C1 segment of cervical spinal cord (tissue), 14 donors: ENCODE measurements at regions not wholly inside any gene's neighbourhood (a gene's known extent, or its start where the extent isn't known, plus 50 kb on each side); places are given as distances from the start of the nearest gene placed in this dataset.
"Not testable (repeated sequence)": the region's sequence is repeated elsewhere in the genome, so short reads cannot be mapped to it uniquely, and the experiment has no call there.

Experiments
- DNase-seq, 14 donors: peaks; one replicate each; lab custom pipeline; 2025; lab: John Stamatoyannopoulos, UW

DNA sequence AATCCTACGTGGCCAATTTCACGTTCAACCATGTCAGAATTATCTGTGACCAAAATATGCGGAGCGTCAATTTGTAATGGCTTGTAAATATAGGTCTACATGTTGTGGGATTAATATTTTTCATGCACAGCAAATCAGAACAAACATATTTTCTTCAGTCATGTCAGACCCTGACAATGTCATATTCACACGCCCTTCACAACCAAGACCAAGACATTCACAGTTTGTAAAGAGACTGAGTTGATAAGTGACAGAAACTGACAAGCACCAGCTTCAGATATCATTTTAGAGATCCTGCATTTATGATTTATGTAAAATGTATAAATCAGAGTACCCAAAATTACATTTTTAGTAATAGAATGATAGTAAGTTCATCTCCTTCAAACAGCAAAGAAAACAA is 57.3 kb upstream of the NOVA1 start:
- DNase-seq: no peak

DNA sequence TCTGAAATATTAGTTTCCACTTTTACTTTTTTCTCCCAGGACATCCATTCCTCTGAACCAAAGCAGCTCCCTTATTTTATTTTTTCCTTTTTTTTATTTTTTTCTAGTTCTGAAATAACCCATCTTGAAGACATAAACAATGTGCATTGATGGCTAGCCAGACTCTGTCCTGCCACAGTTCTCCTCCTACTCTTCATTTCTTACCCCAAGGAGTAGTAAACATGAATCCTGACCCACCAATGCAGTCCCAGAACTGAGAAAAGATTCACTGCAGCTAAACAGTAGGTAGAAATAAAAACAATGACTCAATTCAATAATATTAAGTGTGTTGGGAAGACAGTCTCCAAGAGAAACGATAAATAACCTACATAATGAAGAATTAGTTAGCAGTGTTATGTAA is 65.7 kb upstream of the NOVA1 start:
- no peak for DNase-seq

DNA sequence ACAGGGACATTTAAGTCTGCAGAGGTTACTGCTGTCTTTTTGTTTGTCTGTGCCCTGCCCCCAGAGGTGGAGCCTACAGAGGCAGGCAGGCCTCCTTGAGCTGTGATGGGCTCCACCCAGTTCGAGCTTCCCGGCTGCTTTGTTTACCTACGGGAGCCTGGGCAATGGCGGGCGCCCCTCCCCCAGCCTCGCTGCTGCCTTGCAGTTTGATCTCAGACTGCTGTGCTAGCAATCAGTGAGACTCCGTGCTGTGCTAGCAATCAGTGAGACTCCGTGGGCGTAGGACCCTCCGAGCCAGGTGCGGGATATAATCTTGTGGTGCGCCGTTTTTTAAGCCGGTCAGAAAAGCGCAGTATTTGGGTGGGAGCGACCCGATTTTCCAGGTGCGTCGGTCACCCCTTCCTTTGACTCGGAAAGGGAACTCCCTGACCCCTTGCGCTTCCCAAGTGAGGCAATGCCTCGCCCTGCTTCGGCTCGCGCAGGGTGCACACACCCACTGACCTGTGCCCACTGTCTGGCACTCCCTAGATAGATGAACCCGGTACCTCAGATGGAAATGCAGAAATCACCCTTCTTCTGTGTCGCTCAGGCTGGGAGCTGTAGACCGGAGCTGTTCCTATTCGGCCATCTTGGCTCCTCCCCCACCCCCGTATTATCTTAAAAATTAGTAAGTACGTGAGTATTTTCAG is 81.0 kb upstream of the NOVA1 start:
- DNase-seq: not testable (repeated sequence)

GRCh38 chr14:26685401-26685800 is 87.6 kb upstream of the NOVA1 start:
- no peak for DNase-seq

DNA sequence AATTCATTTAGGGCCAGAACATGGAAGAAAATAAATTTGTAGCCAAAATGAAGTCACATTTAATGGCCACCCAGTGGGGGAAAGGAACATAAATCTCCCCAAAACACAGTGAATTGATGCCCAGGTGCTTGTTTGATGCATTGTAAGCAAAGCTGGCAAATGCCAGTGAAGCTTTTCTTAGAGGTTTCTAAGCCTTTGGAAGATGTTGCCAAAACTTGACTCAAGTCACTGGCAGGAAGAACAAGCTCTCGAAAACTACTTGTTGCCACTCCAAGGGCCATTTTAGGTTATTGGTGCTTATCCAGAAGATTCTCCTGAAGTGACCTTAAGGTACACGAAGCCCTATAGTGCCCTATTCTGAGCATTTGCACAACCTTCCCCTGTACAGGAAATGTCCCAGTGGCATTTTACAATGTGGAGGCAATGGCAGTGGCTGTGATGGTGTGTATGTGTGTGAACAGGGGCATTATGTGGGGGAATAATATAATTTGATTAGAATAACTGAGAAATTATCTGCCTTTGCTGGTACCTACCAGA is 89.5 kb upstream of the NOVA1 start:
- peak in 3 of 14 donors; percentile 1 to 16 (median 1) for DNase-seq

GRCh38 chr14:26694521-26694920 is 96.7 kb upstream of the NOVA1 start:
- peak in 1 of 14 donors; percentile 0 for DNase-seq

GRCh38 chr14:26702721-26703230 is 104.9 kb upstream of the NOVA1 start:
- no peak for DNase-seq

GRCh38 chr14:26703686-26704366 is 106.0 kb upstream of the NOVA1 start:
- DNase-seq: no peak

- DNase-seq: no peak
Observed at GRCh38 chr14:26707234-26707633, 109.4 kb upstream of the NOVA1 start.

- no peak for DNase-seq
Observed at GRCh38 chr14:26709019-26709418, 111.2 kb upstream of the NOVA1 start.

GRCh38 chr14:26719514-26719913 is 121.7 kb upstream of the NOVA1 start:
- DNase-seq: no peak

DNA sequence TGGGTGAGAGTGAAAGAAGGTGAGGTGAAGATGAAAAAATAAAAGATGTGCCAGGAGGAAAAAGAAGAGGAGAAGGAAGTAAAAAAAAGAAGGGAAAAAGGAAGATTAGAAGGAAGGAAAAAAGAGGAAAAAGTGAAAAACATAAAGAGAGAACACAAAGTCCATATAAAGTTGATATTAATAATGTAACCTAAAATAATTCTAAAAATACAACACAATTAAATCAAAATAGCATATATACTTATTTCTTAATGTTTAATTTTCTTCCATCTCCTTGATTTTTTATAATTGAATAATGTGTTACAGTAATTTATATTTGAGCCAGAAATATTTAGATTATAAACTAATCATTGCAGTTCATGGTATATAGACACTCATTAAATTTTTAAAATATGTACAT is 124.4 kb upstream of the NOVA1 start:
- no peak for DNase-seq

- no peak for DNase-seq
Observed at GRCh38 chr14:26729851-26730250, 132.0 kb upstream of the NOVA1 start.

DNA sequence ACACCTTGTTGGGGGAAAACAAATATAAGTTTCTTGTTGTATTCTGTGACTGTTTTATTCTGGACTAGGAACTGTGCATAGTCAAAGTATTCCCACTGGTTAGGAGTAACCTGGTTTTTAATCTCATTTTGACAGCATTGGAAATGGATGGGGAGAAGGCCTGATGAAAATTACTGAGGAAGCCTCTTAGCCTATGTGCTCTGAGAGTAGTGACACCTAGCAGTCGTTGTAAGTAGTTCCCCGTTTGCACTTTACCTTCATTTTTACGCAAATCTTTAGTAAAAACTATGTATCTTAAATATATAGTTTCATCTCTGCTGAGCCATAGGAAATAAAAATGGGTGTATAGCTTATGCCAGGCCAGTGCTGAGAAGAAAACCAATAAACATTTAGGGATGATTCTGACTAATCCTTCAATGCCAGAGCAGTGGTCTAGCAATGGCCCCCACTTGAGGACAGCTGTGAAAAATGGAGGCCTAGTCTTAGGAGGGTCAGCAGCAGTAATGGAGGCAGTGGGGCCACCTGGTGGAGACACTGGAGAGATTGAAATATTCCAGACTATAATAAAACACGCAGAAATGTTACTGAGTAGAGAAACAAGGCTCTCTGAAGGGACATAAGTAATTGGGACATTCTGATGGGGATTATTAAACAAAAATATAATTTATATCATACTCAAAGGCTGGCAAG is 133.2 kb upstream of the NOVA1 start:
- peak in 2 of 14 donors; percentile 0 to 23 for DNase-seq

GRCh38 chr14:26735811-26736210 is 138.0 kb upstream of the NOVA1 start:
- DNase-seq: no peak

DNA sequence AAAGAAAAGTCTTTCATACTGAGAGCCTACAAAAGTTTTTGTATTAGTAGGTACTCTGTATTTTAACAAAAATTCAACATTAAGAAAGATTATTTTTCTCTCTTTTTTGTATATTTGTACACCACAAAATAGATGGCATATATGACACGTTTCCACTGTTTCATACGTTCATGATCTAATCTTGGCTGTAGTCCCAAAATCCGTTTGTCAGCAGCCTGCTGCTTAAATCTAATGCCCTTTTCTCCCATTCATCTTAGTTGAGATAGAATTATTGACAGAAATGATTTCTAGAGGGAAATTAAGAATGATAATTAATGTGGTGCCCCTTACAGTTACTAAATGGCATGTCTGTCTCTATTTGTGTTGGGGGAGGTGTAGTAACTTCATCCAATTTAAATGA is 140.7 kb upstream of the NOVA1 start:
- DNase-seq: no peak

DNA sequence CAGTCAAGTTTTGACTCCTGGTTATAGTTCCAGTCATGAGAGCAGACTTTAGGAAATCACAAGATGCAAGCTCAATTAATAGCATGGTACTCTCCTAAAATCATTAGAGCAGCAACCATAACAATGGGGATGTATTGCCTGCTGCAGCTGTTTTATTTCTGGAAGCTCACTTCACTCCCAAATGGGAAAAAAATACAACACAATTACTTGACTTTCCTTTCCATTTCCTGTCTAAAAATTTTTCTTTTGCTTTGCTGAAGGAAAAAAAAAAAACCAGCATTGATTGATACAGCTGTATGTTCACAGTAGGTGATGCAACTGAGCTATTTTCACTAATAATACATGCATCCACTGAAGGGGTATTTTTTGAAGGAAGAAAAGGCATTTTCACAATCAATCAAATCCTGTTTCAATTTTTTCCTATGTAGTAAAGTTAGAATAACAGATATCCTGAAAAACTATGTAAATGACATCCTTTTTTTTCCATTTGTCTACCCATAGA is 143.9 kb upstream of the NOVA1 start:
- no peak for DNase-seq

DNA sequence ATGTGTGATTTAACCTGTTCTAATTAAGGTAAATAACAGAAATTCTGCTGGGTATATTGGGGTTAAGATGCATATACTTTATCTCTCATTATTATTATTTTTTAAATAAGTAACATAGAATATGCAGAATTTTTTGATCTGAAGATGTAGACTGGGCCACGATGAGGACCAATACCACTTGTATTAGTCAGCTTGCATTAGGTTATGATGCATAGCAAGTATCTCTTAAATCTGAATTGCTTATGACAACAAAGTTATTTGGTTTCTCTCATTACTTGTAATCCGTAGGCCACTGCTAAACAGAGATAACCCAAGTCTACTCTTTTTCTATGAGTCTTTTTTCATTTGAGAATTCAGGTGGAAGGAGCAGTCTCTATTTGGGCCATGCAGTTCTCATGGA is 145.5 kb upstream of the NOVA1 start:
- no peak for DNase-seq

DNA sequence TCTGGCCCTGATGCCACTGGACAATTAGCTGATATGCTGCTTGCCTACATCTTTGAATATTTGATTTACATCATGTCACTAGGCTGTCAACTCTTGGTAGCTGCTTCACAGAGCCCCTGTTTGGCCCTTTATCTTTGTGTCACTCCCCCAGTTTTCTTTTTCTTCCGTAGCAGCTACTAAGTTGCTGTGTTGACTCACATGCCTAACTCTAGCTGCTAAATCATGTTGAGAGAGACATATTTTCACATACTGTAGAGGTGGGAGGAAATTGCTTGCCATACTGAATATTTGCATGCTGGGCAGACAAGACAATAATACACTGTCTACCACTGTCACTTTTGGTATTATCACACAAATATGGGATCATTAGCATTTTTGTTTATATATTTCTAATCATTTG is 147.1 kb upstream of the NOVA1 start:
- no peak for DNase-seq

DNA sequence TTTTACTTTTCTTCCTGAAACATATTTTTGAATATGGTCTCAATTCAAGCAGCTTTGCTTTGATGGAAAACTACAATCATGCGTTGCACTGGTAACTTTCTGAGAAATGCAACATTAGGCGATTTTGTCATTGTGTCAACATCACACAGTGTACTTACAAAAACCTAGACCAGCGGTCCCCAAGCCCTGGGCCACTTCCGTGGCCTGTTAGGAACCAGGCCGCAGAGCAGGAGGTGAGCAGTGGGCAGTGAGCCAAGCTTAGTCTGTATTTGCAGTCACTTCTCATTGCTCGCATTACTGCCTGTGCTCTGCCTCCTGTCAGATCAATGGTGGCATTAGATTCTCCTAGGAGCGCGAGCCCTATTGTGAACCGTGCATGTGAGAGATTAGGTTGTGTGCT is 163.7 kb upstream of the NOVA1 start:
- DNase-seq: no peak

GRCh38 chr14:26765301-26765700 is 167.5 kb upstream of the NOVA1 start:
- no peak for DNase-seq
